ENCODE measurements at regions not wholly inside any gene's neighbourhood (a gene's known extent, or its start where the extent isn't known, plus 50 kb on each side); places are given as distances from the start of the nearest gene placed in this dataset.

DNA sequence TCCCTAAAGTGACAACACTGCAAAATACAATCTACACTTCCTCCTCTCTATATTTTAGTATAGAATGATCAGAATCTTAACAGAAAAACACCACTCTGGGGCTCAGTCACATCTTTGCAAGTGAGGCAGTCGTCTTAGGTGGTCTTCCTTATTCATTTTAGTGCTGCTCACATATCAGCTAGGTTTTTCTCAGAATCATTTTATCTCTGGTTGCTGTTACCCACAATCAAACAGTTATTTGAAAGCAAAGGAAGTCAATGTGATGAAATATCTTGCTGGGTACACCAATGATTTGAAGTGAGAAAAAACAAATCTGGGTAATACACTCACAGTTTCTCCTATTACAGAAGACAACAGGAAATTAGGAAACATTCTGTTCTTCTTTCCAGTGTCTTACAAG lies 275.2 kb downstream of the DSEL start:
- no peak for TF ChIP-seq CTCF (conservative IDR thresholded peaks at IDR 0.05; ENCODE audit: low read depth, low read length)
- Histone ChIP-seq H3K9ac (no peak overlapping the region), H3K27ac (no peak overlapping the region), H3K36me3 (ENCODE audit: insufficient read depth) (no peaks in the 10 kb centered on the region), H3K79me2 (ENCODE audit: insufficient read depth, low read depth) (no peaks in the 10 kb centered on the region), H4K20me1 (ENCODE audit: insufficient read depth) (no peaks in the 10 kb centered on the region), H3K4me2 (no peak overlapping the region), H2AFZ (ENCODE audit: low read depth) (no peak overlapping the region), H3K4me3 (IDR thresholded peaks at IDR 0.05; ENCODE audit: insufficient read depth, low read depth, low read length) (no peak overlapping the region), H3K27me3 (ENCODE audit: insufficient read depth, low read depth) (no peaks in the 10 kb centered on the region), H3K4me1 (ENCODE audit: low read depth, poor library complexity, severe bottlenecking) (peaks cover 12% of the 10 kb centered on the region)

DNA sequence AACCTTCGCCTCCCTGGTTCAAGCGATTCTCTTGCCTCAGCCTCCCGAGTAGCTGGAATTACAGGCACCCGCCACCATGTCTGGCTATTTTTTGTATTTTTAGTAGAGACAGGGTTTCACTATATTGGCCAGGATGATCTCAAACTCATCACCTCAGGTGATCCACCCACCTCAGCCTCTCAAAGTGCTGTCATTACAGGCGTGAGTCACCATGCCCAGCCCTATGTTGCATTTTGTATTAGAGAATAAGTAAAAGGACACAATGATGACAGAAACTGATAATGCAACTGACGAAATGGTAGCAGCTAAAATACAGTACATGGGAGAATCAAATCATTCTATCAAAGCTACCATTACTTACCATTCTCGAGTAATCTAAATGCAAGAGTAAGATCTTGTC lies 276.7 kb downstream of the DSEL start:
- H3K27ac ChIP-seq: no peak overlapping the region
- H3K4me1 ChIP-seq (ENCODE audit: low read depth, poor library complexity, severe bottlenecking): peaks cover 12% of the 10 kb centered on the region
- no peaks in the 10 kb centered on the region for H3K36me3 ChIP-seq (ENCODE audit: insufficient read depth)
- H3K4me2 ChIP-seq: no peak overlapping the region
- no peak overlapping the region for H3K4me3 ChIP-seq (IDR thresholded peaks at IDR 0.05; ENCODE audit: insufficient read depth, low read depth, low read length)
- no peak overlapping the region for H3K9ac ChIP-seq
- no peak for TF ChIP-seq CTCF (conservative IDR thresholded peaks at IDR 0.05; ENCODE audit: low read depth, low read length)
- H4K20me1 ChIP-seq (ENCODE audit: insufficient read depth): no peaks in the 10 kb centered on the region
- no peaks in the 10 kb centered on the region for H3K79me2 ChIP-seq (ENCODE audit: insufficient read depth, low read depth)
- H3K27me3 ChIP-seq (ENCODE audit: insufficient read depth, low read depth): no peaks in the 10 kb centered on the region
- no peak overlapping the region for H2AFZ ChIP-seq (ENCODE audit: low read depth)

- no peaks in the 10 kb centered on the region for H3K36me3 ChIP-seq (ENCODE audit: insufficient read depth)
- no peaks in the 10 kb centered on the region for H3K79me2 ChIP-seq (ENCODE audit: insufficient read depth, low read depth)
- H3K4me3 ChIP-seq (IDR thresholded peaks at IDR 0.05; ENCODE audit: insufficient read depth, low read depth, low read length): no peak overlapping the region
- TF ChIP-seq CTCF (conservative IDR thresholded peaks at IDR 0.05; ENCODE audit: low read depth, low read length): no peak
- H3K27ac ChIP-seq: no peak overlapping the region
- H4K20me1 ChIP-seq (ENCODE audit: insufficient read depth): no peaks in the 10 kb centered on the region
- no peaks in the 10 kb centered on the region for H3K4me1 ChIP-seq (ENCODE audit: low read depth, poor library complexity, severe bottlenecking)
- no peak overlapping the region for H2AFZ ChIP-seq (ENCODE audit: low read depth)
- H3K27me3 ChIP-seq (ENCODE audit: insufficient read depth, low read depth): no peaks in the 10 kb centered on the region
- H3K9ac ChIP-seq: no peak overlapping the region
- no peak overlapping the region for H3K4me2 ChIP-seq
Measured at GRCh38 chr18:67232991-67233390, 283.5 kb downstream of the DSEL start.

GRCh38 chr18:67232406-67232805 lies 284.1 kb downstream of the DSEL start:
- no peak for TF ChIP-seq CTCF (conservative IDR thresholded peaks at IDR 0.05; ENCODE audit: low read depth, low read length)
- Histone ChIP-seq H3K36me3 (ENCODE audit: insufficient read depth) (no peaks in the 10 kb centered on the region), H3K9ac (no peak overlapping the region), H3K27me3 (ENCODE audit: insufficient read depth, low read depth) (no peaks in the 10 kb centered on the region), H3K27ac (no peak overlapping the region), H4K20me1 (ENCODE audit: insufficient read depth) (no peaks in the 10 kb centered on the region), H3K79me2 (ENCODE audit: insufficient read depth, low read depth) (no peaks in the 10 kb centered on the region), H3K4me1 (ENCODE audit: low read depth, poor library complexity, severe bottlenecking) (no peaks in the 10 kb centered on the region), H3K4me2 (no peak overlapping the region), H2AFZ (ENCODE audit: low read depth) (no peak overlapping the region), H3K4me3 (IDR thresholded peaks at IDR 0.05; ENCODE audit: insufficient read depth, low read depth, low read length) (no peak overlapping the region)

- Histone ChIP-seq H3K27ac (no peak overlapping the region), H3K9ac (no peak overlapping the region), H4K20me1 (ENCODE audit: insufficient read depth) (no peaks in the 10 kb centered on the region), H3K4me2 (no peak overlapping the region), H3K36me3 (ENCODE audit: insufficient read depth) (no peaks in the 10 kb centered on the region), H3K79me2 (ENCODE audit: insufficient read depth, low read depth) (no peaks in the 10 kb centered on the region), H2AFZ (ENCODE audit: low read depth) (no peak overlapping the region), H3K27me3 (ENCODE audit: insufficient read depth, low read depth) (no peaks in the 10 kb centered on the region), H3K4me1 (ENCODE audit: low read depth, poor library complexity, severe bottlenecking) (peaks cover 8% of the 10 kb centered on the region), H3K4me3 (IDR thresholded peaks at IDR 0.05; ENCODE audit: insufficient read depth, low read depth, low read length) (no peak overlapping the region)
- no peak for TF ChIP-seq CTCF (conservative IDR thresholded peaks at IDR 0.05; ENCODE audit: low read depth, low read length)
Measured at GRCh38 chr18:67222887-67223286, 293.6 kb downstream of the DSEL start.
